ENCODE measurements at regions not wholly inside any gene's neighbourhood (a gene's known extent, or its start where the extent isn't known, plus 50 kb on each side); places are given as distances from the start of the nearest gene placed in this dataset.
A peak's percentile ranks its signal among the peaks of the same experiment; 100 is the strongest.

DNA sequence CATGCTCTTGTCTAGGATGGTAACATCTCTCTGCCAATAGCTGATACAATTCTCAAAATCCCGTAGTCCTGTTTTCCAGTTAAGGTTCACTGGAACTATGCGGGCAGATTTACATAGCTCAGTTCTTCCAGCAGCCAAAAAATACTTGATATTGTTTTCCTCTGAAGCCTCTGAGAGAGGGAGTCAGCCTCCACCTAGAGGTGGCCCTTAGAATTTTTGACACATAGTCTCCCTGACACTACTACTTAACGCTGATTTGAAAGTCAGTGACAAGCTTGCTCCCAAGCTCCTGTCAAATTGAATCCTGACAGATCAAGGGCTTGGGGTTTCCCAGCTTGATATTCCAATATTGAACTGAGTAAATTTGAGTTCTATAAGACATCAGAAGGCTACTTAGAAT lies 1780.1 kb downstream of the TP53TG3F start:
- no peak for TF ChIP-seq Cebpa-rat (IDR thresholded peaks at IDR 0.05)
- H3K4me3 ChIP-seq: no peak overlapping the region
- no peaks in the 10 kb centered on the region for H4K20me1 ChIP-seq
- H3K4me1 ChIP-seq: no peaks in the 10 kb centered on the region
- no peak overlapping the region for H3K4me2 ChIP-seq
- H3K27ac ChIP-seq: no peak overlapping the region
- no peaks in the 10 kb centered on the region for H3K36me3 ChIP-seq
- H3K9me3 ChIP-seq (replicated peaks in 1 of 11): no peaks in the 10 kb centered on the region
- no peak overlapping the region for H3K9ac ChIP-seq
- no peaks in the 10 kb centered on the region for H3K27me3 ChIP-seq

DNA sequence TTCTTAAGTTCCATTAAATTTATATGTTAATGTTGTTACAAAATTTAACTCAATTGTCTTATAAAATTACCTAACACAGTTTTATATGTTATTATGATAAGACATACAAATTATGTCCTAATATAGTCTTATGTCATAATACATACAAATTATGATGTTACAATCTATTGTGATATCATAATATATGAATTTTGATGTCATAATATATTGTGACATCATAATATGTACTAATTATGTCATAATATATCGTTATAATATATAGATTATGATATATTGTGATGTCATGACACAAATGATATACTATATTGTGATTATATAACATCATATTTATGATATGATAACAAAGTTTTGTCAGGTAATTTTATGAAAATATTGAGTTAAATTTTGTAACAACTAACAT lies 1789.6 kb downstream of the TP53TG3F start:
- no peaks in the 10 kb centered on the region for H3K4me1 ChIP-seq
- no peak overlapping the region for H3K27ac ChIP-seq
- H3K4me2 ChIP-seq: no peak overlapping the region
- no peak for TF ChIP-seq Cebpa-rat (IDR thresholded peaks at IDR 0.05)
- no peak overlapping the region for H3K9ac ChIP-seq
- no peaks in the 10 kb centered on the region for H3K36me3 ChIP-seq
- no peak overlapping the region for H3K4me3 ChIP-seq
- no peaks in the 10 kb centered on the region for H4K20me1 ChIP-seq
- no peaks in the 10 kb centered on the region for H3K9me3 ChIP-seq (replicated peaks in 1 of 11)
- no peaks in the 10 kb centered on the region for H3K27me3 ChIP-seq

DNA sequence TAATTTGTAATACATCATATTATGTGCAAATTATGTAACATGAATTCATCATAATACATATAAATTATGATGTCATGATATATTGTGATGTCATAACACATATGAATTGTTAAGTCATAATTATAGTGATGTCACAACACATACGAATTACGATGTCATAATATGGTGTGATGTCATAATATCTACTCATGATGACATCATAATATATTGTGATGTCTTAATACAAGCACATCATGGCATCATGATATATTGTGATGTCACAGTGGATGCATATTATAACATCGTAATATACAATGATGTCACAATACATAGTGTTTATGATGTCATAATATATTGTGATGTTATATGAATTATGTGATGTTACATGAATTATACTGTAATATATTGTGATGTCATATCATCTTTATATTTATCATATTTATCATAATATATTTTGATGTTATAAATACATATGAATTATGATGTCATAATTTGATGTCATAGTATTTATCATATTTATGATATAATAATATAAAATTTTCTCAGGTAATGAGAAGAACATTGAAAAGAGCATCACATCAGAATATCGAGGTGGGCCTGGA lies 1793.0 kb downstream of the TP53TG3F start:
- Histone ChIP-seq H3K4me3 (no peak overlapping the region), H4K20me1 (no peaks in the 10 kb centered on the region), H3K36me3 (no peaks in the 10 kb centered on the region), H3K9me3 (replicated peaks in 1 of 11) (peaks cover 0 to 12% (median 9%) of the 10 kb centered on the region in 11 experiments; a peak in 17 of 22 replicates), H3K27me3 (no peaks in the 10 kb centered on the region), H3K27ac (no peak overlapping the region), H3K4me2 (no peak overlapping the region), H3K9ac (no peak overlapping the region), H3K4me1 (no peaks in the 10 kb centered on the region)
- no peak for TF ChIP-seq Cebpa-rat (IDR thresholded peaks at IDR 0.05)

DNA sequence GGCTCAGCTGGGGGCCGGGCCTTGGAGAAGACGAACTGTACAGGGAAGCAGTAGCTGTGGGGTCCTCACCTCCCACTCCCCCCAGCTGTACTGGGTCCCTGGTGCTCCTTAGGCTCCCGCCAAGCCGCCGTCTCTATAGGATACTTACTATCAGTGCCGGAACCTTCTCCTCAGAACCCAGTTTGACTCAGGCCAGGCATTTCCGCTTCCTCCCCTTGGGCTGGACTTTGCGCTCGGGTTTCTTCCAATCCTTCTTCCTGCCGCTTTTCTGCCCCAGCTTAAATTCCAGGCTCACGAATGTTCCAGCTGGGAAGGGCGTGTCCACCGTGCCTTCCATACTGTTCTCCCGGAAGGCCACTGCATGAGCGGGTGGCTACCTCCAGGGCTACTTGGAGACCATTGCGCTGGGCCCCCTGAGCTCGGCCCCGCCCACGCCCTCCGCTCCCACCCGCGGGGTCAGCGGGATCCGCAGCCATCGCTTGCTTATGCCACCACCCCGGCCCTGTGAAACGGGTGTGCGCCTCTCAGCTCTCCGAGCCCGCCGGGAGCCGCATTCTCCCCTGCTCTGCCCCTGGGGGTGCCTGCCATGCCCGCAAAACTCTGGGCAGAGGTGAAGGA lies 1795.9 kb downstream of the TP53TG3F start:
- Histone ChIP-seq H3K9ac (no peak overlapping the region), H3K4me1 (no peaks in the 10 kb centered on the region), H4K20me1 (no peaks in the 10 kb centered on the region), H3K27me3 (no peaks in the 10 kb centered on the region), H3K4me3 (no peak overlapping the region), H3K4me2 (no peak overlapping the region), H3K27ac (no peak overlapping the region), H3K36me3 (no peaks in the 10 kb centered on the region), H3K9me3 (replicated peaks in 1 of 11) (peaks cover 0 to 12% (median 9%) of the 10 kb centered on the region in 11 experiments; a peak in 17 of 22 replicates)
- TF ChIP-seq Cebpa-rat (IDR thresholded peaks at IDR 0.05): no peak

DNA sequence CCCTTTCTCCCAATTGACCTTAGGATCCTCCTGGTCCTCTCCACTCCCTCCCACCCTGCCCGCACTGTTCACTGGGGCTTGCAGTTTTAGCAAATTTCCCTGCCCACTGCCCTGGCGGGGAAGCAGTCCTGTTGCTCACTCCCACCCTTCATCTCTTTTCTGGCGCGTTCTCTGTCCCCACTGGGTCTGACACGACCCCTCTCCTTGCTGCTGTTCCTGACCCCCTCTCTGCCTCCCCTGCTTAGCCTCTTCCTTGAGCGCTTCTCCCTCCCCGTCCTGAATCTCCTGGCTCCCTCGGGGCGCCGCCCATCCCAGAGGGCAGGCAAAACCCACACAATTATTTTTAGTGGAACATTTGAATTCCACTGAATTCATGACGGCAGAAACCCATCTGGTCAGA lies 1796.4 kb downstream of the TP53TG3F start:
- H3K4me3 ChIP-seq: no peak overlapping the region
- H3K36me3 ChIP-seq: no peaks in the 10 kb centered on the region
- no peaks in the 10 kb centered on the region for H3K27me3 ChIP-seq
- TF ChIP-seq Cebpa-rat (IDR thresholded peaks at IDR 0.05): no peak
- no peak overlapping the region for H3K4me2 ChIP-seq
- H3K4me1 ChIP-seq: no peaks in the 10 kb centered on the region
- H4K20me1 ChIP-seq: no peaks in the 10 kb centered on the region
- peaks cover 0 to 12% (median 9%) of the 10 kb centered on the region in 11 experiments; a peak in 17 of 22 replicates for H3K9me3 ChIP-seq (replicated peaks in 1 of 11)
- H3K9ac ChIP-seq: no peak overlapping the region
- no peak overlapping the region for H3K27ac ChIP-seq

DNA sequence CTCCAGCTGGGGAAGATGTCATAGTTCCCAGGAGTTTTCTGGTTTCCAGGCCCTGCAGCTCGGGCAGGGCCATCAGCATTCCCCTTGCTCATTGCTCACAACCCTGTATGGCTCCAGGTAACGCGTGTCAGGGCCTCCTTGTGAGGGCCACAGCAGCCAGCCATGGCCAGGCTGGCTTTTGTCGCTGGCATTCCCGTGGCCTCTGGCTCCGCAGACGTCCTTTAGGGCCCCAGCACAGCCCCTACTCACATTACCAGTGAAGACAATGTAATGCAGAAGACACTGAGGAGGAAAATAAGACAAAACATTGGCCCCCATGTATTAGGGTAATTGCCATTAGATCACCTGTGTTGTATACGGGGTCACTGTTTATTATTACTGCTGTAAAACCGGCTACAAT lies 1799.0 kb downstream of the TP53TG3F start:
- Histone ChIP-seq H4K20me1 (no peaks in the 10 kb centered on the region), H3K9ac (no peak overlapping the region), H3K27me3 (no peaks in the 10 kb centered on the region), H3K4me1 (no peaks in the 10 kb centered on the region), H3K9me3 (replicated peaks in 1 of 11) (peaks cover 0 to 12% (median 9%) of the 10 kb centered on the region in 11 experiments; a peak in 17 of 22 replicates), H3K27ac (no peak overlapping the region), H3K36me3 (no peaks in the 10 kb centered on the region), H3K4me2 (no peak overlapping the region), H3K4me3 (no peak overlapping the region)
- no peak for TF ChIP-seq Cebpa-rat (IDR thresholded peaks at IDR 0.05)

DNA sequence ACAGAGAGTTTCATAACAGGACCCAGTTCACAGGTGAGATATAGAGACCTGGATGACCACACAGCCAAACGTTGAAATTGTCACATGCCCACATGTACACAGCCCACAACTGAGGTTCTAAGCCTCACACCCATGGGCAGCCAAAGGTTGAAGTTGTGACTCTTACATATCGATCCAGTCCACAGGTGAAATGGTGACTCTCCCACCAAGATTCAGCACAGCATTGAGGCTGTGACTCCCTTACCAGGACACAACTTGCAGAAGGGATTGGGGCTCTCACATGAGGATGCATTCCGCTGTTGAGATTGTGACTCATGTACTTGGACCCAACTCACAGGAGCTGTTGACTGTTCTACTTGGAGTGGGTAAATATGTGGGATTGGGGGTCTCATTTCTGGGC lies 1836.4 kb downstream of the TP53TG3F start:
- H3K36me3 ChIP-seq: no peaks in the 10 kb centered on the region
- no peak for TF ChIP-seq Cebpa-rat (IDR thresholded peaks at IDR 0.05)
- no peaks in the 10 kb centered on the region for H3K27me3 ChIP-seq
- H3K27ac ChIP-seq: no peak overlapping the region
- H3K4me1 ChIP-seq: no peaks in the 10 kb centered on the region
- H4K20me1 ChIP-seq: no peaks in the 10 kb centered on the region
- no peak overlapping the region for H3K4me2 ChIP-seq
- H3K9ac ChIP-seq: no peak overlapping the region
- H3K4me3 ChIP-seq: no peak overlapping the region
- 0 out of 22 replicates have a peak, but pooled peaks cover 0 to 4% (median 0%) of the 10 kb centered on the region in 11 experiments for H3K9me3 ChIP-seq (replicated peaks in 1 of 11)

DNA sequence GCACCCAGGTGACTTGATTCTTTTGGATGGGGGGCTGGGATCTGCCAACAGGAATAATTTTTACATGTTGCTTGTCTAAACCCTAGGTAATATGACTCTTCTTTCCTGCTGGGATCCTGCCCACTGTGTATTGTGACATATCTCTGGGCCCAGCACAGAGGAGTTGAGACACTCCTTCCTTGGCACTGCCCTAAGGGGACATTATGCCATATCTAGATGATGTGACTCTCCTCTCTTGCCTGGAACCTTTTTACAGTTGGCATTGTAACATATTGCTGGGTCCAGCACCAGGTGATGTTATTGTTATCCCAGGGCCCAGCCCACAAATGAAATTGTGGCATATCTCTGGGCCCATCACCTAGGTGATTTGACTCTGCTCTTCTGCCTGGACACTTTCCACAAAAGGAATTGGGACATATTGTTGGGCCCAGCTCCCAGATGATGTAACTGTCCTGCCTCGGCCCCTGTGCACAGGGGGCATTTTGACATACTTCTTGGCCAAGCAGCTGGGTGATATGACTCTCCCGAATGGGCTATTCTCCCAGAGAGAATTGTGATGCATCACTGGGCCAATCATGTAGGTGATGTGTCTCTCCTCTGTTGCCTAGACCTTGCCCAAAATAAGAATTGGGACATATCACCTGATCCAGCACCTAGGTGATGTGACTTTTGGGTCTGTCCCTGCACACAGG lies 1837.7 kb downstream of the TP53TG3F start:
- no peaks in the 10 kb centered on the region for H3K36me3 ChIP-seq
- no peak overlapping the region for H3K9ac ChIP-seq
- no peak for TF ChIP-seq Cebpa-rat (IDR thresholded peaks at IDR 0.05)
- no peaks in the 10 kb centered on the region for H4K20me1 ChIP-seq
- H3K27me3 ChIP-seq: no peaks in the 10 kb centered on the region
- H3K4me1 ChIP-seq: no peaks in the 10 kb centered on the region
- H3K4me3 ChIP-seq: no peak overlapping the region
- H3K27ac ChIP-seq: no peak overlapping the region
- H3K4me2 ChIP-seq: no peak overlapping the region
- H3K9me3 ChIP-seq (replicated peaks in 1 of 11): 0 out of 22 replicates have a peak, but pooled peaks cover 0 to 3% (median 0%) of the 10 kb centered on the region in 11 experiments

DNA sequence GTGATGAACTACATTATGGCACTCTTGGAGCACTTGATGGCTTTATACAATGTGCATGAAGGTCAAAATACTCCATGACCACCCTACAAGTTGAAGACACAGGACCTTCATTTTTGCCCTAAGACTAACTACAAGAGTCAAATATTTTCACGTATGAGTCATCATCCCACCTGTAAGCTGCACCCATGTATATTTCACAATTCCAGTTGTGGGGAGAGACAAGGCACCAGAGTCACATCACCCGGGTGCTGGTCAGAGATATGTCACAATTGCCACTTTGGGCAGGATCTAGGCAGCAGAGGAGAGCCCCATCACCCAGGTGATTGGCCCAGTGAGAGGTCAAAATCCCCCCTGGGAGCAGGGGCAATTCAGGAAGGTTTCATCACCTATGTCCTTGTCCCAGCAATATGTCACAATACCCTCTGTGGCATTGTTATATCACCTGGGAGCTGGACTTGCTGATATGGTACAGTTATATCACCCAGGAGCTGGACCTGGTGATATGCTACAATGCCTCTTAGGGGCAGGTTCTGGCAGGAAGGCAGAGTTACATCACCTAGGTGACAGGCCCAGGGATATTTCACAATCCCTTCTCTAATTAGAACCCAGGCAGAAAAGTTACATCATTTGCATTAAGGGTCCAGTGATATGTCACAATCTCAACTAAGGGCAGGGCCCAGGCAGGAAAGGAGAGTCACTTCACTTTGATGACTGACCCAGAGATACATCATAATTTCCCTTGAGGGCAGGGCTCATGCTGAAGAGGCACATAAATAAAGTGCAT lies 1839.2 kb downstream of the TP53TG3F start:
- Histone ChIP-seq H3K27ac (no peak overlapping the region), H3K4me3 (no peak overlapping the region), H3K4me1 (no peaks in the 10 kb centered on the region)

More for the DNA sequence above, 1839.2 kb downstream of the TP53TG3F start:
- no peaks in the 10 kb centered on the region for H3K27me3 ChIP-seq
- H3K9me3 ChIP-seq (replicated peaks in 1 of 11): no peaks in the 10 kb centered on the region
- H3K4me2 ChIP-seq: no peak overlapping the region
- H3K36me3 ChIP-seq: no peaks in the 10 kb centered on the region
- TF ChIP-seq Cebpa-rat (IDR thresholded peaks at IDR 0.05): peak in 2 of 11 experiments; percentile 35 to 69; a peak in 3 of 22 replicates
- no peaks in the 10 kb centered on the region for H4K20me1 ChIP-seq
- no peak overlapping the region for H3K9ac ChIP-seq

Data from BLaER1 treated with 17β-estradiol and CSF1 and Interleukin-3, amounts not matched to agents 10 nM and 100 nM (cell line).